Neural cell (in vitro differentiated cells): ENCODE measurements at regions not wholly inside any gene's neighbourhood (a gene's known extent, or its start where the extent isn't known, plus 50 kb on each side); places are given as distances from the start of the nearest gene placed in this dataset.

Source experiments
- CTCF ChIP-seq: fragments of 450-650 bp; IDR thresholded peaks from 2 replicates; pipeline ENCODE4 v1.5.1; 2014; ENCODE audit warnings: antibody characterized with exemption, mild to moderate bottlenecking, moderate library complexity; ENCODE audit not compliant: poor library complexity, severe bottlenecking
- POLR2AphosphoS5 ChIP-seq: IDR thresholded peaks from 2 replicates; pipeline ENCODE4 v1.6.1; 2012

GRCh38 chr5:75928992-75929391 is 154.2 kb upstream of the SV2C start:
- no peak for TF ChIP-seq CTCF
- no peak for TF ChIP-seq POLR2AphosphoS5
